Stimulated activated CD4-positive, alpha-beta T cell treated with anti-CD3 and anti-CD28 coated beads, Interleukin-12 subunit alpha, Interleukin-12 subunit beta, amount 100 ng/mL, for 24 hours (primary cell): ENCODE measurements at regions not wholly inside any gene's neighbourhood (a gene's known extent, or its start where the extent isn't known, plus 50 kb on each side); places are given as distances from the start of the nearest gene placed in this dataset.

ENCODE experiments used
- DNase-seq, 2 experiments: peaks; one replicate each; pipeline ENCODE4 v3.0.0-alpha.2; 2020; ENCODE audit warnings: low read depth in 2 of 2

- no peak for DNase-seq
Measured at GRCh38 chr3:66592927-66593625, 92.3 kb upstream of the LRIG1 start.

- DNase-seq, result no peak
Measured at GRCh38 chr3:66593978-66594377, 93.2 kb upstream of the LRIG1 start.

- no peak for DNase-seq
Measured at GRCh38 chr3:66597308-66597863, 96.6 kb upstream of the LRIG1 start.

- DNase-seq, result no peak
Measured at GRCh38 chr3:66598168-66598567, 97.3 kb upstream of the LRIG1 start.

- DNase-seq, result no peak
Measured at GRCh38 chr3:66602237-66602636, 101.4 kb upstream of the LRIG1 start.

- no peak for DNase-seq
Measured at GRCh38 chr3:66602691-66603090, 101.9 kb upstream of the LRIG1 start.

GRCh38 chr3:66603151-66603611 is 102.4 kb upstream of the LRIG1 start:
- DNase-seq, result no peak

GRCh38 chr3:66604481-66604880 is 103.7 kb upstream of the LRIG1 start:
- DNase-seq, result no peak

GRCh38 chr3:66606126-66606525 is 105.3 kb upstream of the LRIG1 start:
- no peak for DNase-seq

GRCh38 chr3:66606868-66607267 is 106.0 kb upstream of the LRIG1 start:
- no peak for DNase-seq

GRCh38 chr3:66609660-66610561 is 109.1 kb upstream of the LRIG1 start:
- DNase-seq, result no peak

- no peak for DNase-seq
Measured at GRCh38 chr3:66610562-66610909, 109.7 kb upstream of the LRIG1 start.

GRCh38 chr3:66615643-66616301 is 115.0 kb upstream of the LRIG1 start:
- DNase-seq, result no peak

GRCh38 chr3:66617351-66617750 is 116.5 kb upstream of the LRIG1 start:
- DNase-seq, result no peak

GRCh38 chr3:66618066-66618465 is 117.2 kb upstream of the LRIG1 start:
- DNase-seq, result no peak

- no peak for DNase-seq
Measured at GRCh38 chr3:66620296-66620695, 119.5 kb upstream of the LRIG1 start.

GRCh38 chr3:66622756-66623457 is 122.1 kb upstream of the LRIG1 start:
- no peak for DNase-seq

GRCh38 chr3:66625505-66626216 is 124.8 kb upstream of the LRIG1 start:
- DNase-seq, result no peak

- DNase-seq, result no peak
Measured at GRCh38 chr3:66629150-66629981, 128.5 kb upstream of the LRIG1 start.

- DNase-seq, result no peak
Measured at GRCh38 chr3:66629982-66630368, 129.2 kb upstream of the LRIG1 start.
